PFSK-1 (cell line): ENCODE measurements at regions not wholly inside any gene's neighbourhood (a gene's known extent, or its start where the extent isn't known, plus 50 kb on each side); places are given as distances from the start of the nearest gene placed in this dataset.

Experiments used
- FOXP2 ChIP-seq: optimal IDR thresholded peaks from 2 replicates; pipeline ENCODE3; 2011; ENCODE audit warnings: borderline replicate concordance, control low read depth, inconsistent platforms; ENCODE audit not compliant: insufficient read depth; ENCODE audit errors: extremely low read length, extremely low read depth
- POLR2AphosphoS5 ChIP-seq: IDR thresholded peaks from 2 replicates; pipeline ENCODE4 v1.6.1; 2012; ENCODE audit warnings: low read depth, mild to moderate bottlenecking, control low read depth, low read length, moderate library complexity
- TAF1 ChIP-seq: IDR thresholded peaks from 2 replicates; pipeline ENCODE4 v1.6.1; 2012; ENCODE audit warnings: low read length, control low read depth, borderline replicate concordance; ENCODE audit not compliant: insufficient read depth
- TF ChIP-seq, protein P1 (sequence below), 2 experiments: IDR thresholded peaks; 2 replicates each; pipeline versions ENCODE4 v1.6.1 to v1.8.0; 2011 to 2012; ENCODE audit warnings: low read depth in 2 of 2, low read length in 2 of 2, control low read depth in 1 of 2, inconsistent platforms in 1 of 2, mild to moderate bottlenecking in 1 of 2, moderate library complexity in 1 of 2; ENCODE audit not compliant: insufficient read depth in 1 of 2

DNA sequence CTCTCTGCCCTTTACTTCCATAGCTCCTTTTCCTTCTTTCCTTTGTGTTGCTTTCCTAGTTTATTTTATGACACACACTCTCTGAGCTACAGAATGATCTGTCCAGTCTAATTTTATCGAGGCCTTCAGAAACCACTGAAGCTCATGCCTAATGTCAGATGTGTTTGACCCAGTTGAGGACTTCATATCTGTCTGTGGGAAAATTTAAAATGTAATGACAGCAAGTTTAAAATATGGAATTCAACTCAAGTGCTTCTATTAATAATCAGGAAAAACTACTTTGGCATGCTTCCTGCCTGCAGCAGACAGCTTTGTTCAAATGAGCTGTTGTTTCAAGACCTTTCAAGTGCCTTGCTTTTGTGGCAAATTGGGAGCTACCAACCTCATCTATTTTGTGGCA lies 261.8 kb upstream of the MTNR1B start:
- TF ChIP-seq TAF1: no peak
- no peak for TF ChIP-seq POLR2AphosphoS5
- TF ChIP-seq FOXP2: no peak
- TF ChIP-seq, protein P1, sequence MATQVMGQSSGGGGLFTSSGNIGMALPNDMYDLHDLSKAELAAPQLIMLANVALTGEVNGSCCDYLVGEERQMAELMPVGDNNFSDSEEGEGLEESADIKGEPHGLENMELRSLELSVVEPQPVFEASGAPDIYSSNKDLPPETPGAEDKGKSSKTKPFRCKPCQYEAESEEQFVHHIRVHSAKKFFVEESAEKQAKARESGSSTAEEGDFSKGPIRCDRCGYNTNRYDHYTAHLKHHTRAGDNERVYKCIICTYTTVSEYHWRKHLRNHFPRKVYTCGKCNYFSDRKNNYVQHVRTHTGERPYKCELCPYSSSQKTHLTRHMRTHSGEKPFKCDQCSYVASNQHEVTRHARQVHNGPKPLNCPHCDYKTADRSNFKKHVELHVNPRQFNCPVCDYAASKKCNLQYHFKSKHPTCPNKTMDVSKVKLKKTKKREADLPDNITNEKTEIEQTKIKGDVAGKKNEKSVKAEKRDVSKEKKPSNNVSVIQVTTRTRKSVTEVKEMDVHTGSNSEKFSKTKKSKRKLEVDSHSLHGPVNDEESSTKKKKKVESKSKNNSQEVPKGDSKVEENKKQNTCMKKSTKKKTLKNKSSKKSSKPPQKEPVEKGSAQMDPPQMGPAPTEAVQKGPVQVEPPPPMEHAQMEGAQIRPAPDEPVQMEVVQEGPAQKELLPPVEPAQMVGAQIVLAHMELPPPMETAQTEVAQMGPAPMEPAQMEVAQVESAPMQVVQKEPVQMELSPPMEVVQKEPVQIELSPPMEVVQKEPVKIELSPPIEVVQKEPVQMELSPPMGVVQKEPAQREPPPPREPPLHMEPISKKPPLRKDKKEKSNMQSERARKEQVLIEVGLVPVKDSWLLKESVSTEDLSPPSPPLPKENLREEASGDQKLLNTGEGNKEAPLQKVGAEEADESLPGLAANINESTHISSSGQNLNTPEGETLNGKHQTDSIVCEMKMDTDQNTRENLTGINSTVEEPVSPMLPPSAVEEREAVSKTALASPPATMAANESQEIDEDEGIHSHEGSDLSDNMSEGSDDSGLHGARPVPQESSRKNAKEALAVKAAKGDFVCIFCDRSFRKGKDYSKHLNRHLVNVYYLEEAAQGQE (IDR thresholded peaks at IDR 0.05; ENCODE audit: insufficient read depth in 1 of 2, low read depth in 2 of 2, low read length in 2 of 2): no peak
